GM23338 (cell line): ENCODE measurements at regions not wholly inside any gene's neighbourhood (a gene's known extent, or its start where the extent isn't known, plus 50 kb on each side); places are given as distances from the start of the nearest gene placed in this dataset.

Experiments used
- ATAC-seq: fragments of 200-7000 bp; cut with Tn5 transposase; 3 replicates; pipeline ENCODE4 v1.9.1; 2020
- DNase-seq: peaks from one replicate; pipeline ENCODE4 v3.0.0-alpha.2; 2015; ENCODE audit warnings: low spot score
- H2AFZ ChIP-seq: fragments of 200-600 bp; sonication (generic); 2 replicates; pipeline ENCODE4 v1.8.0; 2016; ENCODE audit warnings: antibody characterized with exemption, mild to moderate bottlenecking, moderate library complexity
- H3F3A ChIP-seq: fragments of 200-600 bp; sonication (generic); replicated peaks from 2 replicates; pipeline ENCODE4 v1.8.0; 2017; ENCODE audit warnings: antibody characterized with exemption, mixed run types, low read depth
- H3K27ac ChIP-seq: fragments of 200-600 bp; sonication (generic); 2 replicates; pipeline ENCODE4 v1.6.1; 2016; ENCODE audit warnings: low read depth
- H3K27me3 ChIP-seq: fragments of 200-600 bp; sonication (generic); 2 replicates; pipeline ENCODE4 v1.8.0; 2016; ENCODE audit warnings: mild to moderate bottlenecking, mixed run types, moderate library complexity; ENCODE audit not compliant: insufficient read depth
- H3K36me3 ChIP-seq: fragments of 200-600 bp; sonication (generic); 2 replicates; pipeline ENCODE4 v1.8.0; 2016; ENCODE audit warnings: mild to moderate bottlenecking; ENCODE audit not compliant: insufficient read depth
- H3K4me1 ChIP-seq: fragments of 200-600 bp; sonication (generic); 2 replicates; pipeline ENCODE4 v1.8.0; 2016; ENCODE audit warnings: mild to moderate bottlenecking, moderate library complexity; ENCODE audit not compliant: insufficient read depth
- H3K4me2 ChIP-seq: fragments of 200-600 bp; sonication (generic); 2 replicates; pipeline ENCODE4 v1.7.1; 2017; ENCODE audit warnings: mixed run types
- H3K4me3 ChIP-seq: fragments of 200-600 bp; sonication (generic); 2 replicates; pipeline ENCODE4 v1.6.1; 2016; ENCODE audit warnings: mixed run types
- H3K79me2 ChIP-seq: fragments of 200-600 bp; sonication (generic); replicated peaks from 2 replicates; pipeline ENCODE4 v1.8.0; 2017; ENCODE audit warnings: mild to moderate bottlenecking; ENCODE audit not compliant: insufficient read depth
- H3K9me2 ChIP-seq: fragments of 200-600 bp; sonication (generic); 2 replicates; pipeline ENCODE4 v1.8.0; 2017; ENCODE audit not compliant: insufficient read depth
- H4K20me1 ChIP-seq: fragments of 200-600 bp; sonication (generic); replicated peaks from 2 replicates; pipeline ENCODE4 v1.8.0; 2017; ENCODE audit warnings: mild to moderate bottlenecking; ENCODE audit not compliant: insufficient read depth
- H3K27ac Mint-ChIP-seq: 2 replicates; pipeline ENCODE4 v1.8.0; 2020; ENCODE audit warnings: inconsistent platforms, mild to moderate bottlenecking, moderate library complexity, mixed read lengths
- H3K27me3 Mint-ChIP-seq: 3 replicates; pipeline ENCODE4 v1.8.0; 2022; ENCODE audit warnings: low read depth, mild to moderate bottlenecking, moderate library complexity, mixed read lengths, inconsistent platforms; ENCODE audit not compliant: insufficient read depth, poor library complexity
- H3K36me3 Mint-ChIP-seq: 3 replicates; pipeline ENCODE4 v1.8.0; 2021; ENCODE audit warnings: low read depth, mild to moderate bottlenecking, inconsistent platforms, moderate library complexity, mixed read lengths
- H3K4me1 Mint-ChIP-seq: 3 replicates; pipeline ENCODE4 v1.8.0; 2020; ENCODE audit warnings: mild to moderate bottlenecking, inconsistent platforms, mixed read lengths
- H3K4me3 Mint-ChIP-seq: 3 replicates; pipeline ENCODE4 v1.8.0; 2021; ENCODE audit warnings: moderate library complexity, mild to moderate bottlenecking, inconsistent platforms, mixed read lengths
- H3K9me3 Mint-ChIP-seq: 3 replicates; pipeline ENCODE4 v1.8.0; 2020; ENCODE audit warnings: moderate library complexity, mild to moderate bottlenecking, inconsistent platforms, mixed read lengths
- CREB1 ChIP-seq: fragments of 250-450 bp; sonication (Bioruptor Pico); IDR thresholded peaks from 2 replicates; pipeline ENCODE4 v1.5.0; 2020; ENCODE audit warnings: low read depth, mild to moderate bottlenecking, moderate library complexity
- ETS1 ChIP-seq: IDR thresholded peaks from 2 replicates; pipeline ENCODE4 v1.6.1; 2016; ENCODE audit warnings: antibody characterized with exemption
- EZH2 ChIP-seq: fragments of 200-600 bp; sonication (generic); IDR thresholded peaks from one replicate; pipeline ENCODE4 v1.8.0; 2017; ENCODE audit warnings: antibody characterized with exemption, mild to moderate bottlenecking, low read depth; ENCODE audit not compliant: unreplicated experiment
- EZH2phosphoT487 ChIP-seq: fragments of 200-600 bp; sonication (generic); IDR thresholded peaks from one replicate; pipeline ENCODE4 v1.8.1; 2018; ENCODE audit warnings: antibody characterized with exemption; ENCODE audit not compliant: unreplicated experiment
- JUNB ChIP-seq: IDR thresholded peaks from one replicate; pipeline ENCODE4 v1.6.1; 2016; ENCODE audit warnings: antibody characterized with exemption; ENCODE audit not compliant: unreplicated experiment
- NANOG ChIP-seq: IDR thresholded peaks from 2 replicates; pipeline ENCODE4 v1.6.1; 2016; ENCODE audit warnings: antibody characterized with exemption, borderline replicate concordance
- POLR2AphosphoS5 ChIP-seq: IDR thresholded peaks from 2 replicates; pipeline ENCODE4 v1.6.1; 2016; ENCODE audit warnings: antibody characterized with exemption, low read depth
- REST ChIP-seq: IDR thresholded peaks from one replicate; pipeline ENCODE4 v1.6.1; 2018; ENCODE audit warnings: antibody characterized with exemption; ENCODE audit not compliant: unreplicated experiment
- STAT1 ChIP-seq: IDR thresholded peaks from one replicate; pipeline ENCODE4 v1.6.1; 2016; ENCODE audit warnings: antibody characterized with exemption; ENCODE audit not compliant: unreplicated experiment
- ZNF114 ChIP-seq: fragments of 250-450 bp; sonication (Bioruptor Pico); IDR thresholded peaks from 2 replicates; pipeline ENCODE4 v1.5.0; 2020; ENCODE audit warnings: mild to moderate bottlenecking, moderate library complexity
- ZNF331 ChIP-seq: fragments of 250-450 bp; sonication (Bioruptor Pico); IDR thresholded peaks from 2 replicates; pipeline ENCODE4 v1.5.0; 2020; ENCODE audit warnings: low read depth, mild to moderate bottlenecking, moderate library complexity
- ZNF462 ChIP-seq: fragments of 250-450 bp; sonication (Bioruptor Pico); IDR thresholded peaks from 2 replicates; pipeline ENCODE4 v1.5.0; 2020; ENCODE audit warnings: mild to moderate bottlenecking, moderate library complexity
- TF ChIP-seq, protein P1 (sequence below), 2 experiments: fragments of 200-600 bp in 1 of 2; sonication (generic) in 1 of 2; conservative IDR thresholded peaks; 2 replicates each; pipeline versions ENCODE4 v1.5.1 to v1.6.1; 2016 to 2017; ENCODE audit warnings: antibody characterized with exemption in 2 of 2, low read depth in 2 of 2, mild to moderate bottlenecking in 2 of 2, moderate library complexity in 1 of 2

DNA sequence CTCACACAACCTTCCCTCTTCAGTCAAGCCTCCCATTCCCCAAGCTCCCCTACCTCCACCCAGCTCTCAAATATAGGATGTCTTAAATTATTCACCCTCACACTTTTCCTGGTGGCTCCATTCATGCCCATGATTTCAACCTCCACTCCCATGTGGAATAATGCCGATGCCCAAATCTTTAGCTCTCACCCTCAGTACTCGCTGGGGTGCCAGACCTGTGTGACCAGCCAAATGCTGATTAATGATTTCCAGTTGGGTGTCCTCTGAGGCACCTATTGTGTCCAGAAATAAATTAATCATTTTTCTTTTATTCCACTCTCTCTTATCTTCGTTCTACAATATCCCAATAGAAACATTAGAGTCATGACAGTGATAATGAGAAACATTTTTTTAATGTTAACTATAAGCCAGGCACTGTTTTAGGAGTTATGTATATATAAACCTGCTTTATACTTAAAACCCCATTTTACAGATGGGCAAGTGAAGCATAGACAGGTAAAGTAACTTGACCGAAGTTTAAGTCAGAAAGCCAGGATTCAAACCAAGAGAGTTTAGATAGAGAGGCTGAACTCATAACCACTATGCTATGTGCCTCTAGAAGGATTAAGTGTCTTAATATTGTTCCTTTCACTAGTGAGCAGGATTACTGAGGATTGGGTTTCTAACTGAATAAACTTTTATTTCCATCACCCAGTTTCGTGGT, 209.7 kb downstream of the DUSP10 start:
- ATAC-seq, result no peak
- Histone ChIP-seq H3K4me3 (no peak overlapping the region), H4K20me1 (no peaks in the 10 kb centered on the region), H2AFZ (0 out of 2 replicates have a peak overlapping the region, but pooled peaks have one; percentile 16), H3K27ac (no peak overlapping the region), H3K4me1 (no peaks in the 10 kb centered on the region), H3K9me2 (no peaks in the 10 kb centered on the region), H3F3A (no peaks in the 10 kb centered on the region), H3K4me2 (no peak overlapping the region), H3K27me3 (no peaks in the 10 kb centered on the region), H3K79me2 (no peaks in the 10 kb centered on the region), H3K36me3 (no peaks in the 10 kb centered on the region)
- H3K27ac Mint-ChIP-seq, result no peak overlapping the region
- no peaks in the 10 kb centered on the region for H3K27me3 Mint-ChIP-seq
- H3K4me3 Mint-ChIP-seq, result no peak overlapping the region
- TF ChIP-seq ZNF462 (CRISPR knock-in tag) (no peak), POLR2AphosphoS5 (no peak), ZNF331 (CRISPR knock-in tag) (no peak), NANOG (no peak), ETS1 (no peak), EZH2phosphoT487 (no peak), ZNF114 (CRISPR knock-in tag) (no peak), EZH2 (no peak), STAT1 (no peak), CREB1 (CRISPR knock-in tag) (no peak), REST (no peak), JUNB (no peak)
- TF ChIP-seq, protein P1, sequence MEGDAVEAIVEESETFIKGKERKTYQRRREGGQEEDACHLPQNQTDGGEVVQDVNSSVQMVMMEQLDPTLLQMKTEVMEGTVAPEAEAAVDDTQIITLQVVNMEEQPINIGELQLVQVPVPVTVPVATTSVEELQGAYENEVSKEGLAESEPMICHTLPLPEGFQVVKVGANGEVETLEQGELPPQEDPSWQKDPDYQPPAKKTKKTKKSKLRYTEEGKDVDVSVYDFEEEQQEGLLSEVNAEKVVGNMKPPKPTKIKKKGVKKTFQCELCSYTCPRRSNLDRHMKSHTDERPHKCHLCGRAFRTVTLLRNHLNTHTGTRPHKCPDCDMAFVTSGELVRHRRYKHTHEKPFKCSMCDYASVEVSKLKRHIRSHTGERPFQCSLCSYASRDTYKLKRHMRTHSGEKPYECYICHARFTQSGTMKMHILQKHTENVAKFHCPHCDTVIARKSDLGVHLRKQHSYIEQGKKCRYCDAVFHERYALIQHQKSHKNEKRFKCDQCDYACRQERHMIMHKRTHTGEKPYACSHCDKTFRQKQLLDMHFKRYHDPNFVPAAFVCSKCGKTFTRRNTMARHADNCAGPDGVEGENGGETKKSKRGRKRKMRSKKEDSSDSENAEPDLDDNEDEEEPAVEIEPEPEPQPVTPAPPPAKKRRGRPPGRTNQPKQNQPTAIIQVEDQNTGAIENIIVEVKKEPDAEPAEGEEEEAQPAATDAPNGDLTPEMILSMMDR (conservative IDR thresholded peaks at IDR 0.05; ENCODE audit: low read depth in 2 of 2), result no peak
- no peak for DNase-seq
- H3K9me3 Mint-ChIP-seq, result no peaks in the 10 kb centered on the region
- no peaks in the 10 kb centered on the region for H3K36me3 Mint-ChIP-seq
- no peaks in the 10 kb centered on the region for H3K4me1 Mint-ChIP-seq
